ENCODE measurements at regions not wholly inside any gene's neighbourhood (a gene's known extent, or its start where the extent isn't known, plus 50 kb on each side); places are given as distances from the start of the nearest gene placed in this dataset.

GRCh38 chr6:21750575-21750974 lies 157.0 kb downstream of the SOX4 start:
- TF ChIP-seq CTCF (IDR thresholded peaks at IDR 0.05) (no peak), POLR2A (IDR thresholded peaks at IDR 0.05) (no peak), POLR2AphosphoS5 (IDR thresholded peaks at IDR 0.05) (no peak)

Data from suprapubic skin (tissue), 4 donors.